Astrocyte of the spinal cord (primary cell): ENCODE measurements at regions not wholly inside any gene's neighbourhood (a gene's known extent, or its start where the extent isn't known, plus 50 kb on each side); places are given as distances from the start of the nearest gene placed in this dataset.
"Not testable (repeated sequence)": the region's sequence is repeated elsewhere in the genome, so short reads cannot be mapped to it uniquely, and the experiment has no call there.

ENCODE experiments used
- DNase-seq: peaks from one replicate; pipeline ENCODE4 v3.0.0; 2011; ENCODE audit warnings: low read depth, low spot score
- H3K4me3 ChIP-seq: 2 replicates; pipeline ENCODE4 v1.5.1; 2011; ENCODE audit warnings: low read depth, mild to moderate bottlenecking, low read length, moderate library complexity
- CTCF ChIP-seq: IDR thresholded peaks from 2 replicates; pipeline ENCODE4 v1.5.1; 2012; ENCODE audit warnings: low read depth, mild to moderate bottlenecking, low read length, inconsistent platforms
- in situ Hi-C: cut with HindIII; loops from 2 replicates; pipeline ENCODE4 v1.10.0; 2017; ENCODE audit warnings: low sequenced_read_pairs

- in situ Hi-C loops: no loop called here
- H3K4me3 ChIP-seq: no peak overlapping the region
- DNase-seq: no peak
- no peak for TF ChIP-seq CTCF
Observed at GRCh38 chr10:78604721-78605120, 464.0 kb upstream of the ZMIZ1 start.

GRCh38 chr10:78605800-78606350 lies 462.9 kb upstream of the ZMIZ1 start:
- DNase-seq: no peak
- in situ Hi-C loops: no loop called here
- no peak for TF ChIP-seq CTCF
- H3K4me3 ChIP-seq: no peak overlapping the region

GRCh38 chr10:78606766-78607165 lies 462.0 kb upstream of the ZMIZ1 start:
- DNase-seq, H3K4me3 ChIP-seq, in situ Hi-C loops: not testable (repeated sequence)

GRCh38 chr10:78609976-78610375 lies 458.8 kb upstream of the ZMIZ1 start:
- H3K4me3 ChIP-seq: no peak overlapping the region
- TF ChIP-seq CTCF: no peak
- no peak for DNase-seq
- in situ Hi-C loops: no loop called here

GRCh38 chr10:78613132-78613531 lies 455.6 kb upstream of the ZMIZ1 start:
- in situ Hi-C loops: no loop called here
- DNase-seq: no peak
- no peak for TF ChIP-seq CTCF
- H3K4me3 ChIP-seq: no peak overlapping the region

- H3K4me3 ChIP-seq: no peak overlapping the region
- DNase-seq: no peak
- no peak for TF ChIP-seq CTCF
- in situ Hi-C loops: no loop called here
Observed at GRCh38 chr10:78614267-78614666, 454.5 kb upstream of the ZMIZ1 start.

- in situ Hi-C loops: no loop called here
- no peak overlapping the region for H3K4me3 ChIP-seq
- TF ChIP-seq CTCF: no peak
- DNase-seq: no peak
Observed at GRCh38 chr10:78614744-78615143, 454.0 kb upstream of the ZMIZ1 start.
